CD14-positive monocyte (primary cell): ENCODE measurements at regions not wholly inside any gene's neighbourhood (a gene's known extent, or its start where the extent isn't known, plus 50 kb on each side); places are given as distances from the start of the nearest gene placed in this dataset.

Experiments
- DNase-seq, 3 donors: peaks; one replicate each; pipeline ENCODE4 v3.0.0-alpha.2; 2011 to 2022
- H2AFZ ChIP-seq: 2 replicates; pipeline ENCODE4 v1.6.0; 2012; ENCODE audit warnings: mild to moderate bottlenecking, low read depth, low read length, inconsistent platforms; ENCODE audit not compliant: insufficient read depth, poor library complexity, severe bottlenecking
- H3K27ac ChIP-seq, 2 donors: 1 replicate in 1 of 2; 2 replicates in 1 of 2; pipeline ENCODE4 v1.5.1; 2012 to 2013; ENCODE audit warnings: low read length in 2 of 2, control low read depth in 1 of 2, inconsistent platforms in 1 of 2, low read depth in 1 of 2, mild to moderate bottlenecking in 1 of 2
- H3K27me3 ChIP-seq, 2 donors: one replicate each; pipeline versions ENCODE4 v1.6.0 to v1.6.1; 2011 to 2013; ENCODE audit warnings: low read length in 2 of 2; ENCODE audit not compliant: control insufficient read depth in 2 of 2, insufficient read depth in 2 of 2
- H3K36me3 ChIP-seq, 2 donors: replicated peaks in 1 of 2; 1 replicate in 1 of 2; 2 replicates in 1 of 2; pipeline versions ENCODE4 v1.5.1 to v1.6.1; 2012 to 2013; ENCODE audit warnings: low read length in 2 of 2, control low read depth in 1 of 2, inconsistent platforms in 1 of 2, mild to moderate bottlenecking in 1 of 2; ENCODE audit not compliant: insufficient read depth in 2 of 2, control insufficient read depth in 1 of 2
- H3K4me1 ChIP-seq, 2 donors: 1 replicate in 1 of 2; 2 replicates in 1 of 2; pipeline versions ENCODE4 v1.5.1 to v1.6.1; 2012 to 2013; ENCODE audit warnings: low read length in 2 of 2, control low read depth in 1 of 2, inconsistent platforms in 1 of 2, mild to moderate bottlenecking in 1 of 2, moderate library complexity in 1 of 2; ENCODE audit not compliant: insufficient read depth in 2 of 2, control insufficient read depth in 1 of 2
- H3K4me2 ChIP-seq: replicated peaks from 2 replicates; pipeline ENCODE3; 2012; ENCODE audit warnings: low read length, moderate library complexity, mild to moderate bottlenecking; ENCODE audit not compliant: poor library complexity, severe bottlenecking; ENCODE audit errors: extremely low read depth
- H3K4me3 ChIP-seq, 3 experiments: fragments of 200-600 bp in 1 of 3; sonication (generic) in 1 of 3; replicated peaks in 1 of 3; 1 replicate in 2 of 3; 2 replicates in 1 of 3; pipeline ENCODE4 v1.5.1; 2011 to 2013; ENCODE audit warnings: low read length in 3 of 3, mild to moderate bottlenecking in 3 of 3, control low read depth in 2 of 3, low read depth in 2 of 3, inconsistent platforms in 1 of 3, moderate library complexity in 1 of 3
- H3K79me2 ChIP-seq: 2 replicates; pipeline ENCODE4 v1.6.0; 2012; ENCODE audit warnings: mild to moderate bottlenecking, control low read depth, inconsistent platforms, low read length, moderate library complexity; ENCODE audit not compliant: insufficient read depth
- H3K9ac ChIP-seq: 2 replicates; pipeline ENCODE4 v1.6.0; 2017; ENCODE audit warnings: low read length, mild to moderate bottlenecking; ENCODE audit not compliant: insufficient read depth, poor library complexity, severe bottlenecking
- H3K9me3 ChIP-seq, 2 donors: replicated peaks in 1 of 2; 1 replicate in 1 of 2; 2 replicates in 1 of 2; pipeline versions ENCODE4 v1.5.1 to v1.6.1; 2012 to 2013; ENCODE audit warnings: low read length in 2 of 2, control low read depth in 1 of 2; ENCODE audit not compliant: control insufficient read depth in 1 of 2, insufficient read depth in 1 of 2
- H4K20me1 ChIP-seq: 2 replicates; pipeline ENCODE4 v1.6.0; 2012; ENCODE audit warnings: mild to moderate bottlenecking, low read length, control low read depth, moderate library complexity; ENCODE audit not compliant: insufficient read depth
- H3K27ac Mint-ChIP-seq, 7 donors: one replicate each; pipeline ENCODE4 v1.8.0; 2020; ENCODE audit warnings: mild to moderate bottlenecking in 7 of 7, mixed read lengths in 7 of 7, moderate library complexity in 6 of 7, inconsistent platforms in 2 of 7
- H3K27me3 Mint-ChIP-seq, 3 donors: one replicate each; pipeline ENCODE4 v1.8.0; 2021 to 2022; ENCODE audit warnings: low read depth in 3 of 3, mild to moderate bottlenecking in 3 of 3, mixed read lengths in 3 of 3, moderate library complexity in 3 of 3, inconsistent platforms in 1 of 3
- H3K36me3 Mint-ChIP-seq, 2 donors: one replicate each; pipeline ENCODE4 v1.8.0; 2020; ENCODE audit warnings: mixed read lengths in 2 of 2, inconsistent platforms in 1 of 2, mild to moderate bottlenecking in 1 of 2
- H3K4me1 Mint-ChIP-seq: one replicate; pipeline ENCODE4 v1.8.0; 2020; ENCODE audit warnings: mild to moderate bottlenecking, mixed read lengths
- H3K4me3 Mint-ChIP-seq, 2 donors: one replicate each; pipeline ENCODE4 v1.8.0; 2020; ENCODE audit warnings: mild to moderate bottlenecking in 2 of 2, mixed read lengths in 2 of 2, moderate library complexity in 1 of 2
- H3K9me3 Mint-ChIP-seq, 7 donors: one replicate each; pipeline ENCODE4 v1.8.0; 2020 to 2022; ENCODE audit warnings: mixed read lengths in 7 of 7, mild to moderate bottlenecking in 6 of 7, moderate library complexity in 6 of 7, inconsistent platforms in 2 of 7
- WGBS: methylation state at CpG from one replicate; pipeline ENCODE4 v1.1.5; 2013; ENCODE audit warnings: missing lambda C conversion rate; ENCODE audit not compliant: insufficient coverage; 5-methylcytosine and 5-hydroxymethylcytosine counted together
- intact Hi-C, 2 donors: fragments of 100-400 bp; cut with micrococcal nuclease; formaldehyde crosslinking; loops; one replicate each; pipeline versions ENCODE4 v1.15.0 to v1.15.1; 2023
- TF ChIP-seq, protein P1 (sequence below): fragments of 200-600 bp; IDR thresholded peaks from one replicate; pipeline ENCODE4 v1.8.0; 2022; ENCODE audit warnings: antibody characterized with exemption, mild to moderate bottlenecking

DNA sequence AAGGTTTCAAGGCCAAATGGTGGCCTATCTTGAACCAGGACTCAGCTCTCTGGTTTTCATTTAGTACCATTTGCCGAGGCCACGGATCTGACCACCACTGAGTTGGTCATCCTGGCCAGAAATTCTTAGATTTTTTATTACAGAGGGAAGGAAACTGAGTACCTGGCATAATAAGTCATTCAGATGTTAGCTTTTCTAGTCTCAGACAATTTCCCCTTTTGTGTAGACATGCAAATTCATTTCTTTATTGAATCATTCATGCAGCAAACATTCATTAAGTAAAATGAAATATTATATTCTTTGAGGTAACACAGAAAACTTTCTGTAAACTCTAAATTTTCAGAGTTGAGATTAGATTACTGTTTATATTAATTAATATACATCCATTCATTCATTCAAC, 223.7 kb downstream of the PDCD6IP start:
- H3K9me3 ChIP-seq: no peaks in the 10 kb centered on the region
- no peak overlapping the region for H3K4me2 ChIP-seq
- peaks cover 0 to 1% (median 0%) of the 10 kb centered on the region in 3 donors for H3K27me3 Mint-ChIP-seq
- intact Hi-C loops: no loop called here
- H3K9ac ChIP-seq: no peak overlapping the region
- no peaks in the 10 kb centered on the region for H3K36me3 ChIP-seq
- H3K4me3 ChIP-seq: no peak overlapping the region
- H3K36me3 Mint-ChIP-seq: no peaks in the 10 kb centered on the region
- peaks cover 0 to 4% (median 1%) of the 10 kb centered on the region in 7 donors for H3K9me3 Mint-ChIP-seq
- peaks cover 12 to 18% of the 10 kb centered on the region in 2 donors for H3K4me1 ChIP-seq
- TF ChIP-seq, protein P1, sequence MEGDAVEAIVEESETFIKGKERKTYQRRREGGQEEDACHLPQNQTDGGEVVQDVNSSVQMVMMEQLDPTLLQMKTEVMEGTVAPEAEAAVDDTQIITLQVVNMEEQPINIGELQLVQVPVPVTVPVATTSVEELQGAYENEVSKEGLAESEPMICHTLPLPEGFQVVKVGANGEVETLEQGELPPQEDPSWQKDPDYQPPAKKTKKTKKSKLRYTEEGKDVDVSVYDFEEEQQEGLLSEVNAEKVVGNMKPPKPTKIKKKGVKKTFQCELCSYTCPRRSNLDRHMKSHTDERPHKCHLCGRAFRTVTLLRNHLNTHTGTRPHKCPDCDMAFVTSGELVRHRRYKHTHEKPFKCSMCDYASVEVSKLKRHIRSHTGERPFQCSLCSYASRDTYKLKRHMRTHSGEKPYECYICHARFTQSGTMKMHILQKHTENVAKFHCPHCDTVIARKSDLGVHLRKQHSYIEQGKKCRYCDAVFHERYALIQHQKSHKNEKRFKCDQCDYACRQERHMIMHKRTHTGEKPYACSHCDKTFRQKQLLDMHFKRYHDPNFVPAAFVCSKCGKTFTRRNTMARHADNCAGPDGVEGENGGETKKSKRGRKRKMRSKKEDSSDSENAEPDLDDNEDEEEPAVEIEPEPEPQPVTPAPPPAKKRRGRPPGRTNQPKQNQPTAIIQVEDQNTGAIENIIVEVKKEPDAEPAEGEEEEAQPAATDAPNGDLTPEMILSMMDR: no peak
- H3K27ac Mint-ChIP-seq: no peak overlapping the region
- WGBS: no CpG with 5 or more reads among the region's 2 CpGs
- no peaks in the 10 kb centered on the region for H3K27me3 ChIP-seq
- no peak overlapping the region for H2AFZ ChIP-seq
- H3K4me3 Mint-ChIP-seq: no peak overlapping the region
- no peaks in the 10 kb centered on the region for H4K20me1 ChIP-seq
- H3K79me2 ChIP-seq: no peaks in the 10 kb centered on the region
- no peak overlapping the region for H3K27ac ChIP-seq
- H3K4me1 Mint-ChIP-seq: peaks cover 47% of the 10 kb centered on the region
- no peak for DNase-seq

DNA sequence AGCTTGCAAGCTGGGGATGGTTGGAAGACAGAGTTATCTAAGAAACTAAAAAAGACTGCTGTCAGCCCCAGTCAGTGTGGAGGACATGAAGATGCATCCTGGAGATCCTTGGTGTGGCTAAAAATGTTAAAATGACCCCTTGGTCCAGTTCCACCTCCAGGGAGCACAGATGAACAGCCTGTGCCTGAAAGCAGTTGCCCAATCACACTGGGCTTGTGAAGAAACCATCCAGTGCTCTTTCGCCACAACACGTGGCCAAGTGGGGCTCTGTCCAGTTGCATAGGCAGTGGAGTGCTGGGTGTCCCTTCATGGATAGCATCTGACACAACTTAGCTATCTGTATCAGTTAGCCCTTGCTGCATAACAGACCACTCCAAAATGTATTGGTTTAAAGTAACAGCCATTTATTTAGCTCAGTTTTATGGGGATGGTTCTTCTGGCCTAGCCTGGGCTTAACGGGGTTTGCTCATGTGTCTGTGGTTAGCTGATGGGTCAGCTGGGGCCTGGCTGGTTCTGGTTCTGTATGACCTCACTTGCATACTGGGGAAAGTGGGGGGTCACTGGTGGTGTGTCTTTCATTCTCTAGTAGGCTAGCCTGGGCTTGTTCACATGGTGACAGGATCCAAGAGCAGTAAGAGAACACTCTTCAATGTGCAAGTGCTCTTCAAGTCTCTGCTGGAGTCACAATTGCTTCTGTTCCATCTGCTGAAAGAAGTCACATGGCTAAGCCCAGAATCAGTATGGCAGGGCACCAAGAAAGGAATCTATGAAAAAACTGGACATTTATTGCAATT, 226.2 kb downstream of the PDCD6IP start:
- no peak overlapping the region for H3K4me3 ChIP-seq
- no peaks in the 10 kb centered on the region for H3K27me3 ChIP-seq
- H4K20me1 ChIP-seq: no peaks in the 10 kb centered on the region
- H3K79me2 ChIP-seq: no peaks in the 10 kb centered on the region
- H3K4me2 ChIP-seq: no peak overlapping the region
- TF ChIP-seq, protein P1: no peak
- peak in 2 of 3 donors; percentile 1 to 16 for DNase-seq
- Mint-ChIP-seq H3K4me3 (no peak overlapping the region), H3K27ac (peak overlapping the region in 2 of 7 donors; percentile 38 to 42), H3K9me3 (peaks cover 0 to 4% (median 0%) of the 10 kb centered on the region in 7 donors), H3K36me3 (no peaks in the 10 kb centered on the region), H3K27me3 (peaks cover 0 to 1% (median 0%) of the 10 kb centered on the region in 3 donors), H3K4me1 (peaks cover 27% of the 10 kb centered on the region)
- no peaks in the 10 kb centered on the region for H3K36me3 ChIP-seq
- H3K4me1 ChIP-seq: peaks cover 6 to 7% of the 10 kb centered on the region in 2 donors
- intact Hi-C loops: no loop called here
- no peak overlapping the region for H2AFZ ChIP-seq
- H3K27ac ChIP-seq: no peak overlapping the region
- 45% methylated on average over 3 of the region's 3 CpGs for WGBS
- H3K9ac ChIP-seq: no peak overlapping the region
- H3K9me3 ChIP-seq: no peaks in the 10 kb centered on the region
